ENCODE measurements at regions not wholly inside any gene's neighbourhood (a gene's known extent, or its start where the extent isn't known, plus 50 kb on each side); places are given as distances from the start of the nearest gene placed in this dataset.
"Not testable (repeated sequence)": the region's sequence is repeated elsewhere in the genome, so short reads cannot be mapped to it uniquely, and the experiment has no call there.

DNA sequence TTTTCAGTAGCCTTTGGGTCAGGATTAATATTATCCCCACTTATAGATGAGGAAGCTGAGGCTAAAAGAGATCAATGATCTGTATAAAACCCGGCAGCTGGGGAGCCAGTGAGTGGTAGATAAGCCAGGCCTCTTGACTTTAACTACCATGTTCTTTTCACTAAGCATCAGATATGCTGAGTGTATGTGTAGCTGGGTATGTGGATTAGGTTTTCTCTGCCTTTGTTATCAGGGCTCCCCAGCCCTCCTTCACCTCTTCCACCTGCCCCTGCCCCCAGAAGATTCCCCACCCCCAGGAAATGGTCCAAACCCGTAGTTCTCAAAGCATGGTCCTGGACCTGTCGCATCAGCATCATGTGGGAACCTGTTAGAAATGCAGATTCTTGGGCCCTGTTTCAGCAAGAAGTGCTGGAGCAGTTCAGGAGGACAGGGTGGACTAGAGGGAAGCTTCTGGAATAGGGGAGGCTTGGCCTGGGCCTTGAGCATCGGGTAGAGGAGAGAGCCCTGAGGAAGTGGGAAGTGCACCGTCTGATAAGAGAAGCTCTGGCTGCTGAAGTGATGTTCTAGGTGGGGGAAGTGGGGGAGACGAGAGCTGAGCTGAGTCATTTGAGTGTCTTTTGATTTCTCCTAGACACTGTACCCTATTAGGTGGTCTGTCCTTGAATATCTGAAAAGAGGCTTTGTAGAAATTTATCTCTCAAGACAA lies 101.3 kb downstream of the HIF1AN start:
- intact Hi-C loops (cut with DNase I), result no loop called here
- no peak for DNase-seq

DNA sequence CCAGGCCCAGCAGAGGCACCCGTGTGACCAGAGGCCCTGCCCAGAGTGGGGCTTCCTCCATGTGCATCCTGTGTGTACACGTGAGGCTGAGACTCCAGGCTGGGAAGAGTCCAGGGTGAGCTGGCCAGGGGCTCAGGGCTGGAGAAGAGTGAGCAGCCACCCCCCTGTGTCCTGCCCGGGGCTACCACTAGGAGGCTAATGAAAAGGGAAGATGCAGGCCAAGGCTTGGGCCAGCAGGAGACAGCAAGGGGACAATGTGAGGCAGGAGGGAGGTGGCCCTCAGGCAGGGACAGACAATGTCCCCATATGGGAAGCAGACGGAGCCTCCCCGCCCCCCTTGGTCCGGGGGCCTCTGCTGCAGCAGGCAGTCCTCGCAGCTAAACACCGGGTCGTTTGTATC lies 102.0 kb downstream of the HIF1AN start:
- no peak for DNase-seq
- intact Hi-C loops (cut with DNase I), result no loop called here

GRCh38 chr10:100638969-100639368 lies 103.2 kb downstream of the HIF1AN start:
- DNase-seq; intact Hi-C loops (cut with DNase I): not testable (repeated sequence)

DNA sequence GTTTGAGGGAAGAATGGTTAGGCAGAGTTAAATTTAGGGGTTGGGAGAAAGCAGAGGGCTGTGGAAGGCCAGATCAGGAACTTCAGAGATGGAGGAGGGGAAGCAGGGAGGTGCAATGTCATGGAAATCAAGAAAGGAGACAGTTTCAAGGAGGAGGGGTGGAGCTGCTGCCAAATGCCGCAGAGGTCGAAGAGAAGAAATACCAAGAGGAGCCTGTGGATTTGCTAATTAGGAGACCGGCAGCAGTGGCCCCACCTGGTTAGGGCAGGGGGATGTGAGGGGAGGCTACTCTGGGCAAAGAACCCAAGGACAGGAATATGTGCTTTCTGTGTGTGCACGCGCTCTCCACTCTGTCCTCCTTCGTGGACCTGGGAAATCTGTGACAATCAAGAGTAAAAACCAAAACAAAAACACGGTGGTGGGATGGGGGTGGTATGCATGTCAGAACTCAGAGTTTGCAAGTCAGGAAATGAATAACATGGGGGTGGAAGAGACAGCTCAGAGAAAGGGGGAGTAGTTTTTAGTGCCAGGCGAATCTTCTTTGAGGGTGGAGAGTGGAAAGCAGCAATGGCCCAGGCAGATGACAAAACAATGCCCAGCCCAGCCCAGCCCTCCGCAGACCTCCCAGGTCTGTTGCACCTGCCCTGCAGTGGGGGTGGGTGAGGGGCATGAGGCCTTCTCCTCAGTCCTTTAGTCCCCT lies 102.9 kb upstream of the PAX2 start:
- peak in 1 of 42 donors; percentile 18 for DNase-seq
- intact Hi-C loops (cut with DNase I), result no loop called here

DNA sequence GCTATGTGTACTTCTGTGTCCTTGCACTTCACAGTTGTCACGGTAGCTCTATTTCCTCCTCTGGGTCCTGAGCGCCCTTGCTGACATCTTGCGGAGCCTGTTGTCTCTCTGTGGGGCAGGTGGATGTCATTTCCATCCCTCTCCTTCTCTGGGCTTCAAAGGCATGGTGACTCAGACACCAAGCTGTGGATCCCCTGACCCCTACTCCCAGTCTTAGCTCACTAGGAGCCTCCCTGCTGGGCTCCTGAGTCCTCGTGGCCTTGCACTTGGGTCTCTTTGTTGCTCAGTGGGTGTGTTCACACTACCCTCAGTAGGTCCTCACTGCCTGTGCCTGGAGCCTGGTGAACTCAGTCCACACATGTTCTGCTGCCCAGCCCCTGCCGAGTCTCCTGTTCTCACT lies 100.3 kb upstream of the PAX2 start:
- DNase-seq, result no peak
- intact Hi-C loops (cut with DNase I), result no loop called here

- no peak for DNase-seq
- intact Hi-C loops (cut with DNase I), result no loop called here
Observed at GRCh38 chr10:100645613-100646392, 99.6 kb upstream of the PAX2 start.

DNA sequence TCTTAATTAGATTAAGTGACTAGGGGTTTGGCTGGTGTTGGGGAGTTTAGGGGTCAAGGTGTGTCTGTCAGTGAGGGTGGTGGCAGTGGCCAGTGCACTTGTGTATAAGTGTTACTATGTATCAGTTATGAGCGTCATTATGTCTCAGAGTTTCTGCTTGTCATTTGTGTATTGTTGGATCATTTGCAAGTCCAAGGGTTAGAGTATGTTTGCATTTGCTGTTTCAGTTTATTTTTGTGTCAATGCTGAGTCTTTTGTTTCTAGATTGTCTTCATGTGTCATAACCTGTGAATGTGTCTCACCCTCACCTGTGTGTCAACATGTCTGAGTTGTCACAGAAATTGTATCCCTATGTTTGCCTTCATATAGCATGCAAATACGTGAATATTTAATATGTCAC lies 97.5 kb upstream of the PAX2 start:
- no peak for DNase-seq
- intact Hi-C loops (cut with DNase I), result no loop called here

DNA sequence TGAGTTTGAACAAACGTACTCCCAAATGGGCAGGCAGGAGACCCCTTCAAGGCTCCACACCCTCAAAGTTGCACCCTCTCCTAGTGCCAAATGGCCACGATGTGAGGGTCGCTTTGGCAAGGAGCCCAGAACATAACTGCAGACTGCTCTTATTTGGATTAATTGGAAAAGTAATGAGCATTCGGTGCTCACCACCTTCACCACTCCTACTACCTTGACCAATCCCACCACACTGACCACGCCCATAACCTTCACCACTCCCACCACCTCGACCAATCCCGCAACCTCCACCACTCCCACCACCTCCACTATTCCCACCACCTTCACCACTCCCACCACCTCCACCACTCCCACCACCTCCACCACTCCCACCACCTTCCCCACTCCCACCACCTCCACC lies 94.7 kb upstream of the PAX2 start:
- intact Hi-C loops (cut with DNase I), result no loop called here
- DNase-seq, result no peak

- intact Hi-C loops (cut with DNase I); DNase-seq: not testable (repeated sequence)
Observed at GRCh38 chr10:100651099-100651498, 94.3 kb upstream of the PAX2 start.

- no peak for DNase-seq
- intact Hi-C loops (cut with DNase I), result no loop called here
Observed at GRCh38 chr10:100651916-100652315, 93.5 kb upstream of the PAX2 start.

GRCh38 chr10:100652406-100653135 lies 92.8 kb upstream of the PAX2 start:
- intact Hi-C loops (cut with DNase I), result no loop called here

DNA sequence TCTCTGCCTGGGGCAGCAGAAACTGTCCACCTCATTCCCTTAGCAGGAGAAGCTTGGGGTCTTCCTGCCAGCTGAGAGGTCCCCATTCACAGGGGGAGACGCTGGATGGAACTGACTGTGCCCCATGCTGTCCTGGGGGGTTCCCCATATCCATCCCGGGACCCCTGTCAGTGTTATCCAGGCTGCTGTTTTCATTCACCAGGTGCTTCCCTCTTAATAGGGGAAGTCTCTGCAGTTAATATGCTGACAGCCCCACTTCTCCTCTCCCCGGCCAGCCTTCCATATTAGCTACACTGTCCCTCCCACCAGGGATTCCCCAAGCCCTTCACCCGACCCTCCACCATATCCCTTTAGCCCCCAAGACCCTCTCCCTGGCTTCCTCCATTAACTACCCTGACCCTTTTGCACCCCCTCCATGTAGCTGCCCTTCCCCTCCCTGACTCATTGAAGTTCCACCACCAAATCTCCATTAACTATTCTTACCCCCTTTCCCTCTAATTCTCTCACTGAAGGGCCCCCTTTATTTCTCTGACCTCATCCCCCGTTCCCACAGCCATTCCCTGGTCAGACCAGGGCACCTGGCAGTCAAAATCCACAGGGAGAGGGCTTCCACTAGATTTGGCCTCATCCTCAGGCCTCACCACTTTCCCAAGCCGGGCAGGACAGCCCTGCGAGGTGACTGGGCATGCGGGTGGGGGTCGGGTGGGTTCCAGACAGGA lies 92.0 kb upstream of the PAX2 start:
- intact Hi-C loops (cut with DNase I), result no loop called here
- DNase-seq, result no peak

More at GRCh38 chr10:100652406-100653135, 92.8 kb upstream of the PAX2 start:
- no peak for DNase-seq

DNA sequence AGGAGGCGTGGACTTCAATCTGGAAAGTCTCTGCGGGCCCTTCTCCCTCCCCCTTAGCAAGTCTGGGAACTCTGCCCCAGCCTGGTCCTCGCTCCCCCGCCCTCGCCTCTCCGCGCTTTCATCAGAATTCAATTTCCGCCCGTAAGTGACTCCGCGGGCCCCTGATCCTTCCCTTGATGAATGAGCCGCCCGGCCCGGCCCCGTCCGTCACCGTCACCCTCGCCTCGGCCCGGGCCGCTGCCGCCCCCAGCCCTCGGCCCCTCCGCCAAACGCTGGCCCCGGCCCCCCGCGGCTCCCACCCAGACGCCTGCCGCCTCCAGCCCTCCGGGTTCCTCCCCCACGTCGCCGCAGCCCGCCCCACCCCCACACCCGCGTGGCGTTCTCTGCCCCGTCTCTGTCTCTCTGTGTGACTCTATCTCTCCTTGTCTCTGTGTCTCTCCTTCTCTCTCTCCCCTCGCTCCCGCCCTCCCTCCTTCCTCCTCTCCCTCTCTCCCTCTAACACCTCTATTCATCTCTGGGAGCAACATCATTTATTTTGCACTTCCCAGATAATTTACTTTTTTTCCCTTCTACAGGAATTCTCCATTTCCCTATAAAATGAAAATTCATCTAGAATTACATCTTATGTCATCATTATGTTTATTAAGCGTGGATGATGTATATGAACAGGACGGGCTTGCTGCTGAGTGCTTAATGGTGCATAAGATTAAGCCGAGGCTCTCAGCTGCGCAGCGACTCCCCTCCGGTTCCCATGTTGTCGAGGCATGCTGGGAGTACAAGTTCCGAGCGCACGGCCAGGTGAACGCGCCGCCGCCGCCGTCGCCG lies 91.2 kb upstream of the PAX2 start:
- DNase-seq, result peak in 12 of 42 donors; percentile 6 to 59 (median 16)
- intact Hi-C loops (cut with DNase I), result no loop called here

DNA sequence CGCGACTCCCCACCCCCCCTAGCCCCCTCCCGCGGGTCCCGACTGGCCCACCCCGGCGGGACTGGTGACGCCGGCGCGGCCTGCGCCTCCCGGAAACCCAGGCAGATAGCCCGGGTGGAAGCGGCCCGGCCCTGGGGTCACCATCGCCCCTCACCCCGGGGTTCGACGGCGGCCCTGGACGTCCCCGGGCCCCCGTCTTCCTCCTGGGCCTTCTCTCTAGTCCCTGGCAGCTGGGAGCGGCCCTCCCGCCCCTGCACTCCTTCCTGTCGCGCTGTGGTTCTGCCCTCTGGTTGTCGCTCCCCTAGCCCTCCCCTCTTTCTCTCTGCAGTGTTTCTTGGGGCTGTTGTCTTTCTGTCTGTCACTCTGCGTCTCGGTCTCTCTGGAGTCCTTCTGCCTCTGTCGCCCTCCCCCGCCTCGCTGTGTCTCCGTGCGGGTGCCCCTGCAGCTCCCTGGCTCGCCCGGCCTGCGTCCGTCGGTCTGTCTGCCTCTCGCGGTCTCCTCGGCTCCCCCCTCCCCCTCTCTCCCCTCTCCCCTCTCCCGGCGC lies 90.5 kb upstream of the PAX2 start:
- DNase-seq, result no peak
- intact Hi-C loops (cut with DNase I), result no loop called here

DNA sequence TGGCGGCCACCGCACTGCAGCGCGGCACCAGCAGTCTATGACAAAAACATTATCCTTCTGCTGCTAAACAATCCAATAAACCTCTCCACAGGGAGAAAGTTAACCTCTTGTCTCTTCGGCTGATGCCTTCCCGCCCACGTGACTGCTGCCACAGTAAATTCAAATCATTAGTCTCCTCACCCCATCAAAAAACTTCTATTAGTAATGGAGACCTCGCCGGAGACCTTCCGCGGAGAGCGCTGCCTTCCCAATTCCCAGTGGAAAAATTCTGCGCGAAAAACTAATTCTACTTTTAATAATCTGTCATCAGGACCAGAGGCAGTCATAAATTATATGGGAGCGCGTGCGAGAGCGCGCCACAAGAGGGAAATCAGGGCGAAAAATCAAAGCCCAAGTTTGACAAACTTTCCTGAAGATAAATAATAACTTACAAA lies 90.0 kb upstream of the PAX2 start:
- intact Hi-C loops (cut with DNase I), result no loop called here

GRCh38 chr10:100655760-100656421 lies 89.5 kb upstream of the PAX2 start:
- no peak for DNase-seq
- intact Hi-C loops (cut with DNase I), result no loop called here

More for the DNA sequence above, 90.0 kb upstream of the PAX2 start:
- no peak for DNase-seq

GRCh38 chr10:100656454-100656853 lies 88.9 kb upstream of the PAX2 start:
- no peak for DNase-seq
- intact Hi-C loops (cut with DNase I), result no loop called here
